ENCODE measurements at regions not wholly inside any gene's neighbourhood (a gene's known extent, or its start where the extent isn't known, plus 50 kb on each side); places are given as distances from the start of the nearest gene placed in this dataset.
A peak's percentile ranks its signal among the peaks of the same experiment; 100 is the strongest.

DNA sequence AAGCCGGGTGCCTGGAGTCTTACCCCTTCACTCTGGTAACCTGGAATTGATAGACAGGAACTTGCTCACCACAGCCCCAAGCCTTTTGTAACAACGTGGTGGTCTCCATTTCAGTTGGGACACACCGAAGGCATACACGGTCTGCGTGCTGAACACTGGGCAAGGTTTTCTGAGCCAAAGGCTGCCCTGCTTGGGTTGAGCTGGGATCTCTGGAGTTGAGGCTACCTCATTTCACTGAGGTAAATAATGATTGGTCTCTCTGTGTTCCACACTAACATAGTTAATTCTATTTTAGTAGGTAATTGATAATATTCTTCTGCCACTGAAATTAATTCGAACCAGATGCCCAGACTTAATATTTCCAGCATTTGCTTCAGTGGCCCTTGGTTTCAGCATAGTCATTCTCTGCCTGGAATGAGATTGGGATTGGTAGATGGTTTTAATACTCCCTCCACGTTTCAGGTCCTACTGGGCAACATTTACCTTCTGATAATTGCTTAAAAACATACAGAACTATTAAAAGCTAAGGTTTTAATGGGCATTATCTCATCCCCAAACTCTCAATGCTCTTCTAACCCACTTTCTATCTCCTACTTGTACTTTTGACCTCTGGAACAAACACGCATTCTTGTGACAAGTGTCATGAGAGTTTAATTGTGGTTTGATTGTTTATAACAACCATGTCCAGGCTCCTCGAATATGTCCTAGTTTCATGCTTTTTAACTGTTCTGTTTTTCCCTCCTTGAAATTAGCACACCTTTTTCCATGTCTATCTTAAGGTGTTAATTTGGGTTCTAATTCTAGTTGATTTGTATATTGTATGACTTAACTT lies 202.3 kb upstream of the KLF6 start:
- Histone ChIP-seq H3K27ac (ENCODE audit: extremely low read depth, low read depth, low read length) (no peak overlapping the region), H3K36me3 (ENCODE audit: control insufficient read depth in 2 of 2, insufficient read depth in 1 of 2, low read length in 2 of 2) (no peaks in the 10 kb centered on the region), H3K4me1 (ENCODE audit: control insufficient read depth, insufficient read depth, low read length) (no peaks in the 10 kb centered on the region), H3K4me3 (ENCODE audit: low read depth, low read length) (no peak overlapping the region), H3K9me3 (ENCODE audit: control insufficient read depth, insufficient read depth, low read depth, low read length) (no peaks in the 10 kb centered on the region)
- TF ChIP-seq SETDB1 (IDR thresholded peaks at IDR 0.05; ENCODE audit: insufficient read length, low read length) (no peak), ZNF843 (tag by site-specific recombination; IDR thresholded peaks at IDR 0.05) (no peak), ZNF777 (tag by site-specific recombination; IDR thresholded peaks at IDR 0.05; ENCODE audit: borderline replicate concordance) (no peak), KLF9 (tag by site-specific recombination; IDR thresholded peaks at IDR 0.05; ENCODE audit: low read depth) (no peak), OSR2 (tag by site-specific recombination; IDR thresholded peaks at IDR 0.05) (no peak), ZNF140 (tag by site-specific recombination; IDR thresholded peaks at IDR 0.05) (no peak), ZNF112 (tag by site-specific recombination; IDR thresholded peaks at IDR 0.05) (no peak), ZNF211 (tag by site-specific recombination; IDR thresholded peaks at IDR 0.05; ENCODE audit: low read depth) (no peak), ZNF366 (tag by site-specific recombination; conservative IDR thresholded peaks at IDR 0.05) (no peak), ZSCAN16 (tag by site-specific recombination; IDR thresholded peaks at IDR 0.05) (no peak), ZNF24 (tag by site-specific recombination; IDR thresholded peaks at IDR 0.05) (no peak), ZNF530 (tag by site-specific recombination; IDR thresholded peaks at IDR 0.05; ENCODE audit: low read depth) (no peak)
- TF ChIP-seq, protein P1, sequence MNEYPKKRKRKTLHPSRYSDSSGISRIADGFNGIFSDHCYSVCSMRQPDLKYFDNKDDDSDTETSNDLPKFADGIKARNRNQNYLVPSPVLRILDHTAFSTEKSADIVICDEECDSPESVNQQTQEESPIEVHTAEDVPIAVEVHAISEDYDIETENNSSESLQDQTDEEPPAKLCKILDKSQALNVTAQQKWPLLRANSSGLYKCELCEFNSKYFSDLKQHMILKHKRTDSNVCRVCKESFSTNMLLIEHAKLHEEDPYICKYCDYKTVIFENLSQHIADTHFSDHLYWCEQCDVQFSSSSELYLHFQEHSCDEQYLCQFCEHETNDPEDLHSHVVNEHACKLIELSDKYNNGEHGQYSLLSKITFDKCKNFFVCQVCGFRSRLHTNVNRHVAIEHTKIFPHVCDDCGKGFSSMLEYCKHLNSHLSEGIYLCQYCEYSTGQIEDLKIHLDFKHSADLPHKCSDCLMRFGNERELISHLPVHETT (tag by site-specific recombination; IDR thresholded peaks at IDR 0.05) = no peak
- ChIA-PET POLR2A (interaction anchor here (1.0 kb wide), 1 partner anchor 202 kb away, joined by 3 read pairs; the partner anchor contains the start of gene KLF6), CTCF (interaction anchor here (0.7 kb wide), 1 partner anchor 1481 kb away, joined by 3 read pairs; no protein-coding TSS in a partner anchor)

DNA sequence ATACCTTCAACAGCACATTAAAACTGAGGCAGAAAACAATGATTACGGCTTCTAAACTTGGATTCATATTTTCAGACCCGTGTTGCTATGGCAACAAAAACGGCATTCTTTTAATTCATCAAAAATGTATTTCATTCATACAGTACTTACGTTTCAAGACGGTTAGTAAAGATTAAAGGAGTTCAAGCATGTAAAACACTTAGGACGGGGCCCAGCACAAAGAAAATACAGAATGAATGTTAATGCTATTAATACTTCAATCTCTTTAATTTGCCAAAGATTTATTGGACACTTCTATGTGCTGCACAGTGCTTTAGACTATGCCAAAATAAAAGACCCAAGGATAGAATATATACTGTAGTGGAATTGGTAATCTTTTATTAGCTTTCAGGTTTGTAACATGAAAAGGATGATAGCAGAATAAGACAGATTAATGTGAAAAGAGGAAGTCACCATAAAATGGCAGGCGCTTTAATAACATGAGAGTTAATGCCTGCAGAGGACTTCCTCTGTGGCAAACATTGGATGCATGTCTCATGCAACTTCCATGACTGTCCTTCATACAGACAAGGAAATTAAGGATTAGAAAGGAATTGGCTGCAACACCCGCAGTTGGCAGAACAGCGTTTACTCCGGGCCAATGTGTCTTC lies 201.6 kb upstream of the KLF6 start:
- TF ChIP-seq ZNF837 (tag by site-specific recombination; IDR thresholded peaks at IDR 0.05) = no peak
- ChIA-PET CTCF (no interaction called here), POLR2A (no interaction called here)
- Histone ChIP-seq H3K4me1 (ENCODE audit: control insufficient read depth, insufficient read depth, low read length) (no peaks in the 10 kb centered on the region), H3K27ac (ENCODE audit: extremely low read depth, low read depth, low read length) (no peak overlapping the region), H3K4me3 (ENCODE audit: low read depth, low read length) (no peak overlapping the region), H3K36me3 (ENCODE audit: control insufficient read depth in 2 of 2, insufficient read depth in 1 of 2, low read length in 2 of 2) (no peaks in the 10 kb centered on the region), H3K9me3 (ENCODE audit: control insufficient read depth, insufficient read depth, low read depth, low read length) (no peaks in the 10 kb centered on the region)

DNA sequence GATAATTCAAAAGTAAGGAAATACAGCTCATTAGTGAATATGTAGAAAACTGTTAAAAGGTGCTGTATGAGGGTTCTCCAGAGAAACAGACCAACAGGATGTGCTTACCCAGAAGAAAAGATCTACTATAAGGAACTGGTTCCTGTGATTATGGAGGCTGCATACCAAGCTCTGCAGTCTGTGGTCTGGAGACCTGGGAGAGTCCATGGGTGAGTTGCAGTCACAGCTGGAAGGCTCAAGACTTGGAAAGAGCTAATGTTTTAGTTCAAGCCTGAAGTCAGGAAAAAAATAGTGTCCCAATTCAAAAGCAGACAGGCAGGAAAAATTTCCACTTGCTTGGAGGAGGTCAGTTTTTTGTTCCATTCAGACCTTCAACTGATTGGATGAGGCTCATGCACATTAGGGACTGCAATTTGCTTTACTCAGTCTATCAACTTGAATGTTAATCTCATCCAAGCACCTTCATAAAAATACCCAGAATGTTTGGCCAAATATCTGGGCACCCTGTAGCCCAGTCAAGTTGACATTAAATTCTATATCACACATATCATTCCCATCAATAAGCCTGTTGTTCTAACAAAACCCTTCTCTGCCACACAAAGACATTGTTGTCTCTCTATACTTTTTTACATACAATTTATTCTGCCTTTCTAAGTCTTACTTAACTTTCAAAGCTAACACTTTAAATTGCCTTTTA lies 197.9 kb upstream of the KLF6 start:
- Histone ChIP-seq H3K36me3 (ENCODE audit: control insufficient read depth in 2 of 2, insufficient read depth in 1 of 2, low read length in 2 of 2) (no peaks in the 10 kb centered on the region), H3K27ac (ENCODE audit: extremely low read depth, low read depth, low read length) (no peak overlapping the region), H3K9me3 (ENCODE audit: control insufficient read depth, insufficient read depth, low read depth, low read length) (no peaks in the 10 kb centered on the region), H3K4me1 (ENCODE audit: control insufficient read depth, insufficient read depth, low read length) (no peaks in the 10 kb centered on the region), H3K4me3 (ENCODE audit: low read depth, low read length) (no peak overlapping the region)
- CTCF ChIA-PET = interaction anchor here (0.6 to 0.7 kb wide), 4 partner anchors 19 to 647 kb away, joined by 3 read pairs; no protein-coding TSS in a partner anchor
- TF ChIP-seq SETDB1 (IDR thresholded peaks at IDR 0.05; ENCODE audit: insufficient read length, low read length) = peak; percentile 32
- peak; percentile 91 for TF ChIP-seq ZNF416 (tag by site-specific recombination; IDR thresholded peaks at IDR 0.05)
- TF ChIP-seq BCL11A (tag by site-specific recombination; IDR thresholded peaks at IDR 0.05; ENCODE audit: low read depth) = no peak
- POLR2A ChIA-PET = no interaction called here
